GM19035 (cell line): ENCODE measurements at regions not wholly inside any gene's neighbourhood (a gene's known extent, or its start where the extent isn't known, plus 50 kb on each side); places are given as distances from the start of the nearest gene placed in this dataset.

Experiments used
- ATAC-seq: cut with Tn5 transposase; IDR thresholded peaks from one replicate; pipeline ENCODE4 v1.9.1; 2021; ENCODE audit not compliant: unreplicated experiment

GRCh38 chr16:63331111-63331510, 1294.9 kb upstream of the CDH8 start:
- ATAC-seq: no peak

- ATAC-seq: no peak
Observed at GRCh38 chr16:63326736-63327339, 1290.6 kb upstream of the CDH8 start.

GRCh38 chr16:63323722-63324705, 1287.8 kb upstream of the CDH8 start:
- ATAC-seq: no peak

- ATAC-seq: no peak
Observed at GRCh38 chr16:63323055-63323454, 1286.8 kb upstream of the CDH8 start.

GRCh38 chr16:63315229-63315628, 1279.0 kb upstream of the CDH8 start:
- no peak for ATAC-seq

GRCh38 chr16:63312346-63312745, 1276.1 kb upstream of the CDH8 start:
- no peak for ATAC-seq

GRCh38 chr16:63311313-63311712, 1275.1 kb upstream of the CDH8 start:
- no peak for ATAC-seq

GRCh38 chr16:63302811-63303210, 1266.6 kb upstream of the CDH8 start:
- ATAC-seq: no peak

GRCh38 chr16:63301349-63301748, 1265.1 kb upstream of the CDH8 start:
- no peak for ATAC-seq

- ATAC-seq: no peak
Observed at GRCh38 chr16:63298993-63299392, 1262.8 kb upstream of the CDH8 start.

- ATAC-seq: no peak
Observed at GRCh38 chr16:63292036-63292435, 1255.8 kb upstream of the CDH8 start.

- ATAC-seq: no peak
Observed at GRCh38 chr16:63289834-63290460, 1253.7 kb upstream of the CDH8 start.

- ATAC-seq: no peak
Observed at GRCh38 chr16:63287401-63287800, 1251.2 kb upstream of the CDH8 start.

- ATAC-seq: no peak
Observed at GRCh38 chr16:63283721-63284120, 1247.5 kb upstream of the CDH8 start.

GRCh38 chr16:63244631-63245030, 1208.4 kb upstream of the CDH8 start:
- ATAC-seq: no peak

- ATAC-seq: no peak
Observed at GRCh38 chr16:63241497-63242028, 1205.3 kb upstream of the CDH8 start.

GRCh38 chr16:63239065-63239570, 1202.9 kb upstream of the CDH8 start:
- no peak for ATAC-seq

- no peak for ATAC-seq
Observed at GRCh38 chr16:63230421-63231040, 1194.3 kb upstream of the CDH8 start.

GRCh38 chr16:63228259-63228658, 1192.0 kb upstream of the CDH8 start:
- ATAC-seq: no peak

GRCh38 chr16:63223851-63224250, 1187.6 kb upstream of the CDH8 start:
- no peak for ATAC-seq
